H1 (cell line): ENCODE measurements at regions not wholly inside any gene's neighbourhood (a gene's known extent, or its start where the extent isn't known, plus 50 kb on each side); places are given as distances from the start of the nearest gene placed in this dataset.
A peak's percentile ranks its signal among the peaks of the same experiment; 100 is the strongest.

Source experiments
- CTCF ChIA-PET: fragments of 300-600 bp; sonication (Branson Sonifier 250); formaldehyde crosslinking; loops from one replicate; lab custom pipeline; 2021; ENCODE audit not compliant: partially characterized antibody; lab: Charles Lee
- POLR2A ChIA-PET: fragments of 300-600 bp; sonication (Branson Sonifier 250); formaldehyde crosslinking; loops from one replicate; lab custom pipeline; 2021; ENCODE audit warnings: inconsistent platforms; ENCODE audit not compliant: partially characterized antibody; lab: Charles Lee
- DNase-seq, 2 experiments: peaks; one replicate each; pipeline versions ENCODE4 v3.0.0 to v3.0.0-alpha.2; 2010 to 2022; ENCODE audit warnings: low spot score in 2 of 2, low read depth in 1 of 2, mixed read lengths in 1 of 2
- FAIRE-seq: peaks from 2 replicates; lab custom pipeline; 2011; peaks lifted over from hg19 to GRCh38; lab: Jason Lieb, UNC
- H2AFZ ChIP-seq: 2 replicates; pipeline ENCODE4 v1.8.1; 2012; ENCODE audit warnings: low read length, inconsistent platforms
- H2AK5ac ChIP-seq: 2 replicates; pipeline ENCODE4 v1.6.1; 2013; ENCODE audit warnings: low read depth, low read length
- H2BK120ac ChIP-seq: replicated peaks from 2 replicates; pipeline ENCODE3; 2013; ENCODE audit warnings: low read depth, low read length, inconsistent platforms
- H2BK12ac ChIP-seq: 2 replicates; pipeline ENCODE4 v1.6.1; 2013; ENCODE audit warnings: low read depth, low read length
- H2BK15ac ChIP-seq: 2 replicates; pipeline ENCODE4 v1.6.1; 2013; ENCODE audit warnings: low read length
- H2BK20ac ChIP-seq: 2 replicates; pipeline ENCODE4 v1.6.1; 2013; ENCODE audit warnings: low read length
- H2BK5ac ChIP-seq: 2 replicates; pipeline ENCODE4 v1.6.1; 2013; ENCODE audit warnings: low read depth, low read length
- H3K14ac ChIP-seq: 2 replicates; pipeline ENCODE4 v1.6.1; 2013; ENCODE audit warnings: inconsistent platforms; ENCODE audit not compliant: insufficient read length
- H3K18ac ChIP-seq: 2 replicates; pipeline ENCODE4 v1.6.1; 2013; ENCODE audit warnings: low read length; ENCODE audit errors: extremely low read depth
- H3K23ac ChIP-seq: 2 replicates; pipeline ENCODE4 v1.6.1; 2013; ENCODE audit warnings: inconsistent platforms; ENCODE audit not compliant: insufficient read length
- H3K23me2 ChIP-seq: 2 replicates; pipeline ENCODE4 v1.6.1; 2013; ENCODE audit warnings: low read depth, low read length
- H3K27ac ChIP-seq: 2 replicates; pipeline ENCODE4 v1.6.1; 2011; ENCODE audit warnings: low read depth, low read length, inconsistent platforms
- H3K27me3 ChIP-seq, 4 experiments: replicated peaks in 1 of 4; 1 replicate in 1 of 4; 2 replicates in 3 of 4; pipeline versions ENCODE4 v1.6.1 to v1.8.1; 2011 to 2013; ENCODE audit warnings: low read length in 3 of 4, mild to moderate bottlenecking in 3 of 4, inconsistent platforms in 2 of 4, mixed read lengths in 2 of 4, moderate library complexity in 1 of 4; ENCODE audit not compliant: control insufficient read depth in 3 of 4, insufficient read depth in 3 of 4; ENCODE audit errors: extremely low read depth in 1 of 4
- H3K36me3 ChIP-seq, 4 experiments: 2 replicates each; pipeline versions ENCODE4 v1.6.1 to v1.8.1; 2011 to 2013; ENCODE audit warnings: mild to moderate bottlenecking in 4 of 4, low read length in 3 of 4, moderate library complexity in 2 of 4, control low read depth in 1 of 4, inconsistent platforms in 1 of 4; ENCODE audit not compliant: insufficient read depth in 4 of 4, control insufficient read depth in 2 of 4
- H3K4ac ChIP-seq: replicated peaks from 2 replicates; pipeline ENCODE3; 2013; ENCODE audit warnings: low read length, low read depth, mixed read lengths, inconsistent platforms; ENCODE audit not compliant: insufficient read length
- H3K4me1 ChIP-seq, 4 experiments: replicated peaks in 1 of 4; 1 replicate in 1 of 4; 2 replicates in 3 of 4; pipeline versions ENCODE4 v1.6.1 to v1.8.1; 2011 to 2013; ENCODE audit warnings: low read length in 3 of 4, inconsistent platforms in 2 of 4, mixed read lengths in 1 of 4; ENCODE audit not compliant: insufficient read depth in 4 of 4, control insufficient read depth in 3 of 4
- H3K4me2 ChIP-seq, 2 experiments: 2 replicates each; pipeline versions ENCODE4 v1.6.1 to v1.8.1; 2011 to 2013; ENCODE audit warnings: low read depth in 2 of 2, low read length in 2 of 2, control low read depth in 1 of 2, inconsistent platforms in 1 of 2, mild to moderate bottlenecking in 1 of 2; ENCODE audit not compliant: insufficient read depth in 1 of 2
- H3K4me3 ChIP-seq, 4 experiments: fragments of 200-600, 300-600 bp in 1 of 4; sonication (generic), shearing (Covaris generic), sonication (Bioruptor Twin) in 1 of 4; 2 replicates each; pipeline versions ENCODE4 v1.5.1 to v1.8.1; 2011 to 2016; ENCODE audit warnings: low read length in 4 of 4, low read depth in 3 of 4, control low read depth in 2 of 4, inconsistent platforms in 2 of 4, mild to moderate bottlenecking in 2 of 4, mixed read lengths in 1 of 4, moderate library complexity in 1 of 4; ENCODE audit not compliant: insufficient read depth in 2 of 4; ENCODE audit errors: extremely low read depth in 1 of 4
- H3K56ac ChIP-seq: replicated peaks from 2 replicates; pipeline ENCODE3; 2013; ENCODE audit warnings: low read depth, mild to moderate bottlenecking, mixed read lengths, low read length, inconsistent platforms; ENCODE audit not compliant: insufficient read length
- H3K79me1 ChIP-seq: 2 replicates; pipeline ENCODE4 v1.6.1; 2013; ENCODE audit warnings: low read depth, low read length, control low read depth
- H3K79me2 ChIP-seq, 2 experiments: 2 replicates each; pipeline versions ENCODE4 v1.6.1 to v1.8.1; 2012 to 2013; ENCODE audit warnings: low read length in 2 of 2, mild to moderate bottlenecking in 2 of 2, inconsistent platforms in 1 of 2; ENCODE audit not compliant: insufficient read depth in 2 of 2, control insufficient read depth in 1 of 2
- H3K9ac ChIP-seq, 4 experiments: replicated peaks in 1 of 4; 1 replicate in 1 of 4; 2 replicates in 3 of 4; pipeline versions ENCODE4 v1.6.1 to v1.8.1; 2011 to 2013; ENCODE audit warnings: low read depth in 3 of 4, low read length in 3 of 4, control low read depth in 2 of 4, mild to moderate bottlenecking in 2 of 4, moderate library complexity in 2 of 4, inconsistent platforms in 1 of 4; ENCODE audit errors: extremely low read depth in 1 of 4
- H3K9me3 ChIP-seq, 2 experiments: 2 replicates each; pipeline versions ENCODE4 v1.6.1 to v1.8.1; 2012 to 2013; ENCODE audit warnings: mild to moderate bottlenecking in 2 of 2, moderate library complexity in 2 of 2, control low read depth in 1 of 2, inconsistent platforms in 1 of 2, low read depth in 1 of 2, low read length in 1 of 2, mixed read lengths in 1 of 2; ENCODE audit not compliant: insufficient read depth in 2 of 2
- H4K20me1 ChIP-seq, 2 experiments: replicated peaks in 1 of 2; 2 replicates each; pipeline versions ENCODE3 to v1.8.1; 2011 to 2013; ENCODE audit warnings: inconsistent platforms in 2 of 2, low read length in 2 of 2, mild to moderate bottlenecking in 1 of 2; ENCODE audit not compliant: insufficient read depth in 2 of 2, control insufficient read depth in 1 of 2
- H4K5ac ChIP-seq: 2 replicates; pipeline ENCODE4 v1.6.1; 2013; ENCODE audit warnings: low read length, low read depth, mixed read lengths, inconsistent platforms; ENCODE audit not compliant: insufficient read length
- H4K8ac ChIP-seq: 2 replicates; pipeline ENCODE4 v1.8.0; 2013; ENCODE audit warnings: mild to moderate bottlenecking, moderate library complexity, low read length, inconsistent platforms; ENCODE audit not compliant: insufficient read depth; ENCODE audit errors: extremely low read depth
- H4K91ac ChIP-seq: replicated peaks from 2 replicates; pipeline ENCODE3; 2013; ENCODE audit warnings: low read length, mixed read lengths, inconsistent platforms; ENCODE audit not compliant: insufficient read length
- BCL11A ChIP-seq, 2 experiments: IDR thresholded peaks; one replicate each; pipeline ENCODE4 v1.6.1; 2011; ENCODE audit warnings: low read depth in 2 of 2, low read length in 2 of 2, mild to moderate bottlenecking in 2 of 2
- CHD1 ChIP-seq: IDR thresholded peaks from 2 replicates; pipeline ENCODE4 v1.6.1; 2012; ENCODE audit warnings: low read depth, low read length, improper control_type of control experiment
- CTBP2 ChIP-seq: IDR thresholded peaks from 2 replicates; pipeline ENCODE4 v1.7.0; 2011; ENCODE audit warnings: borderline replicate concordance, mild to moderate bottlenecking, moderate library complexity, mixed read lengths, low read length; ENCODE audit not compliant: insufficient read depth, insufficient read length
- NANOG ChIP-seq: IDR thresholded peaks from 2 replicates; pipeline ENCODE4 v1.6.1; 2011; ENCODE audit warnings: low read length, low read depth, mild to moderate bottlenecking, inconsistent platforms; ENCODE audit not compliant: insufficient read depth, poor library complexity, severe bottlenecking
- PHF8 ChIP-seq: fragments of 200-600 bp; sonication (generic); conservative IDR thresholded peaks from 2 replicates; pipeline ENCODE4 v1.7.1; 2012; ENCODE audit warnings: low read depth, mild to moderate bottlenecking, inconsistent platforms, low read length, moderate library complexity
- SIRT6 ChIP-seq: IDR thresholded peaks from one replicate; pipeline ENCODE4 v1.7.1; 2012; ENCODE audit warnings: low read length, inconsistent platforms
- SIX5 ChIP-seq: IDR thresholded peaks from 2 replicates; pipeline ENCODE4 v1.6.1; 2011; ENCODE audit warnings: mild to moderate bottlenecking, low read depth, low read length
- USF2 ChIP-seq: IDR thresholded peaks from 2 replicates; pipeline ENCODE4 v1.6.1; 2011; ENCODE audit warnings: low read length, improper control_type of control experiment
- WGBS, 2 experiments: shearing (Covaris generic) in 1 of 2; methylation state at CpG; one replicate each; pipeline versions ENCODE4 v1.1.6 to v1.1.7; 2013 to 2015; ENCODE audit warnings: low lambda C conversion rate in 2 of 2, mixed read lengths in 2 of 2, inconsistent platforms in 1 of 2, low coverage in 1 of 2, missing lambda C conversion rate in 1 of 2; ENCODE audit not compliant: insufficient replicate concordance in 2 of 2, insufficient coverage in 1 of 2, insufficient read length in 1 of 2; ENCODE audit errors: extremely low coverage in 1 of 2, missing lambda C conversion rate in 1 of 2; 5-methylcytosine and 5-hydroxymethylcytosine counted together

DNA sequence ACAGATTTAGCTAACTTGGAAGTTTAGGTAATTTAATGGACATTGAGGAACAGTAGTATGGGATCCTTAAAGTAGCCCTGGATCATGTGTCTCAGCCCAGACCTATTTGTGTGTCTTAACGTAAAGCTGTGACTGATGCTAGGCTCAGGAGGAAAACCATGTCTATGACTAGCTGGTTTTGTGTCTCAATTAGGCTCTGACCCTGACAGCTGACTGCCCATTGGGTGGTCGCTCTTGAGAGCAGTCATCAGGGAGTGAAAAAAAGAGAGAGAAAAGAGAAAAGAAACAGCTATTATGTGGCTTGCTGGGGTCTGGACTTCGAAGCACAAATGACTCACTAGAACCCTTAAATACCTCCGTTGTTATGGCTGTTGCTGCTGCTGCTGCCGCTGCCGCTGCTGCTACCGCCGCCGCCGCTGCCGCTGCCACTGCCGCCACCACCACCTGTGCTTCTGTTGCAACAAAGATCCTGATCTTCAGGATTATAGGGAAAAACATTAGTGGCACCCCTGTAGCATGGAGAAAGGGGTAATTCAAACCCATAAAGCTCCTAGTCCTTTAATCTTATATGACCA is 70.7 kb downstream of the GSPT2 start:
- Histone ChIP-seq H3K4me2 (no peak overlapping the region), H3K4ac (no peak overlapping the region), H2AFZ (no peak overlapping the region), H3K4me1 (no peaks in the 10 kb centered on the region), H4K91ac (no peak overlapping the region), H3K27me3 (no peaks in the 10 kb centered on the region), H2BK12ac (no peak overlapping the region), H3K36me3 (no peaks in the 10 kb centered on the region; a peak in 3 of 8 replicates), H2AK5ac (no peak overlapping the region), H4K5ac (no peak overlapping the region), H2BK5ac (no peak overlapping the region), H3K79me1 (no peaks in the 10 kb centered on the region; the same call in 1 of the 2 replicates), H3K79me2 (peaks cover 0 to 77% of the 10 kb centered on the region in 2 experiments; a peak in 3 of 4 replicates), H3K56ac (no peak overlapping the region), H2BK120ac (no peak overlapping the region), H3K27ac (no peak overlapping the region), H3K23ac (no peak overlapping the region), H4K8ac (no peak overlapping the region), H3K23me2 (no peaks in the 10 kb centered on the region), H3K9ac (no peak overlapping the region), H4K20me1 (peaks cover 0 to 6% of the 10 kb centered on the region in 2 experiments), H2BK15ac (no peak overlapping the region), H3K14ac (no peak overlapping the region), H2BK20ac (no peak overlapping the region), H3K9me3 (no peaks in the 10 kb centered on the region), H3K4me3 (no peak overlapping the region), H3K18ac (no peak overlapping the region)
- FAIRE-seq (peak; percentile 28), DNase-seq (no peak)
- 99% methylated on average over 10 of the region's 12 CpGs; no CpG with 5 or more reads in 1 of the 2 experiments for WGBS, 2 experiments
- no peak for TF ChIP-seq CHD1
- no peak for TF ChIP-seq PHF8
- TF ChIP-seq NANOG = no peak
- no peak for TF ChIP-seq CTBP2
- TF ChIP-seq SIRT6 = no peak
- TF ChIP-seq SIX5 = no peak
- TF ChIP-seq USF2 = no peak
- no peak for TF ChIP-seq BCL11A (IDR thresholded peaks at IDR 0.05; ENCODE audit: low read depth in 2 of 2, low read length in 2 of 2)
- CTCF ChIA-PET = interaction anchor here (1.0 kb wide), 1 partner anchor 10 kb away, joined by 4 read pairs; no protein-coding TSS in a partner anchor
- POLR2A ChIA-PET = no interaction called here
